HepG2 (cell line): ENCODE measurements at regions not wholly inside any gene's neighbourhood (a gene's known extent, or its start where the extent isn't known, plus 50 kb on each side); places are given as distances from the start of the nearest gene placed in this dataset.

Experiments used
- ATAC-seq: fragments of 200-7000 bp; cut with Tn5 transposase; 3 replicates; pipeline ENCODE4 v1.9.1; 2020; ENCODE audit warnings: mild to moderate bottlenecking, moderate library complexity
- BruUV-seq: library from RNA; stranded (reverse); fragments of 400-500 nt; replicated peaks from 2 replicates; lab custom pipeline; 2021; lab: Mats Ljungman, UMichigan
- CTCF ChIA-PET: fragments of 300-600 bp; formaldehyde crosslinking; extraction: SDS; loops from one replicate; lab custom pipeline; 2021; ENCODE audit warnings: low total read pairs, inconsistent platforms, low intra/inter-chr PET ratio; lab: Yijun Ruan, JAX
- POLR2A ChIA-PET: fragments of 350-600 bp; sonication (Branson Sonifier 250); formaldehyde crosslinking; loops from one replicate; lab custom pipeline; 2020; ENCODE audit warnings: antibody characterized with exemption, inconsistent platforms; lab: Yijun Ruan, JAX
- DNase-seq: peaks from one replicate; pipeline ENCODE4 v3.0.0-alpha.2; 2015; ENCODE audit warnings: low spot score
- FAIRE-seq: peaks from 3 replicates; lab custom pipeline; 2011; peaks lifted over from hg19 to GRCh38; lab: Jason Lieb, UNC
- H2AFZ ChIP-seq: one replicate; pipeline ENCODE4 v1.6.1; 2011; ENCODE audit warnings: low read length, inconsistent platforms
- H3K27ac ChIP-seq: fragments of 300-600 bp; 3 replicates; pipeline ENCODE4 v1.8.0; 2011; ENCODE audit warnings: mixed run types, mild to moderate bottlenecking, mixed read lengths, low read length, inconsistent platforms; ENCODE audit not compliant: insufficient read depth; ENCODE audit errors: extremely low read length
- H3K27me3 ChIP-seq, 2 experiments: fragments of 200-600 bp in 1 of 2; 2 replicates in 1 of 2; 3 replicates in 1 of 2; pipeline versions ENCODE4 v1.6.0 to v1.8.0; 2011; ENCODE audit warnings: low read length in 2 of 2, mild to moderate bottlenecking in 2 of 2, moderate library complexity in 2 of 2, inconsistent platforms in 1 of 2; ENCODE audit not compliant: insufficient read depth in 2 of 2, control insufficient read depth in 1 of 2
- H3K36me3 ChIP-seq, 2 experiments: fragments of 200-600 bp in 1 of 2; replicated peaks in 1 of 2; 2 replicates in 1 of 2; 3 replicates in 1 of 2; pipeline versions ENCODE4 v1.5.1 to v1.8.0; 2011; ENCODE audit warnings: low read length in 2 of 2, inconsistent platforms in 1 of 2; ENCODE audit not compliant: insufficient read depth in 2 of 2, control insufficient read depth in 1 of 2
- H3K4me1 ChIP-seq: 2 replicates; pipeline ENCODE4 v1.5.1; 2012; ENCODE audit warnings: low read length, inconsistent platforms; ENCODE audit not compliant: insufficient read depth
- H3K4me2 ChIP-seq: 2 replicates; pipeline ENCODE4 v1.6.0; 2011; ENCODE audit warnings: low read depth, low read length, inconsistent platforms
- H3K4me3 ChIP-seq, 3 experiments: fragments of 200-600 bp in 1 of 3; sonication (generic), shearing (Covaris generic) in 1 of 3; replicated peaks in 1 of 3; 2 replicates each; pipeline ENCODE4 v1.5.1; 2011 to 2016; ENCODE audit warnings: low read length in 3 of 3, inconsistent platforms in 2 of 3, low read depth in 2 of 3, mild to moderate bottlenecking in 2 of 3, control low read depth in 1 of 3, mixed read lengths in 1 of 3; ENCODE audit not compliant: insufficient read depth in 1 of 3
- H3K79me2 ChIP-seq: one replicate; pipeline ENCODE4 v1.6.1; 2011; ENCODE audit warnings: low read length, inconsistent platforms; ENCODE audit not compliant: insufficient read depth
- H3K9ac ChIP-seq: 2 replicates; pipeline ENCODE4 v1.6.0; 2011; ENCODE audit warnings: mild to moderate bottlenecking, low read depth, low read length, inconsistent platforms; ENCODE audit not compliant: insufficient read depth
- H3K9me3 ChIP-seq: 2 replicates; pipeline ENCODE4 v1.5.1; 2012; ENCODE audit warnings: mild to moderate bottlenecking, low read length
- H4K20me1 ChIP-seq: 2 replicates; pipeline ENCODE4 v1.6.0; 2011; ENCODE audit warnings: inconsistent platforms, mild to moderate bottlenecking, low read length, moderate library complexity; ENCODE audit not compliant: insufficient read depth
- CBX5 ChIP-seq: sonication (generic); formaldehyde crosslinking; IDR thresholded peaks from 2 replicates; pipeline ENCODE4 v1.4.0; 2020; ENCODE audit warnings: missing genetic modification reagents, borderline replicate concordance
- CEBPB ChIP-seq: IDR thresholded peaks from 2 replicates; pipeline ENCODE4 v1.6.1; 2011; ENCODE audit warnings: low read depth, low read length, improper control_type of control experiment, borderline replicate concordance
- PRMT3 ChIP-seq: sonication (generic); formaldehyde crosslinking; IDR thresholded peaks from 2 replicates; pipeline ENCODE4 v1.8.1; 2022; ENCODE audit warnings: low read depth, mild to moderate bottlenecking, moderate library complexity, missing genetic modification reagents, borderline replicate concordance
- SMARCE1 ChIP-seq: fragments of 450-650 bp; IDR thresholded peaks from 2 replicates; pipeline ENCODE4 v1.6.1; 2017; ENCODE audit warnings: borderline replicate concordance
- WGBS: methylation state at CpG from one replicate; pipeline ENCODE4 v1.1.6; 2017; ENCODE audit warnings: low lambda C conversion rate; 5-methylcytosine and 5-hydroxymethylcytosine counted together
- in situ Hi-C: cut with HindIII; loops from 2 replicates; pipeline ENCODE4 v1.10.0; 2017; ENCODE audit warnings: low pct_unique_long_range_greater_than_20kb; ENCODE audit not compliant: extremely low pct_ligation_motif_present
- intact Hi-C: fragments of 100-400 bp; cut with micrococcal nuclease; formaldehyde crosslinking; loops from one replicate; pipeline ENCODE4 v1.10.0; 2022; ENCODE audit not compliant: unreplicated experiment
- TF ChIP-seq, protein P1 (sequence below): sonication (generic); formaldehyde crosslinking; conservative IDR thresholded peaks from 2 replicates; pipeline ENCODE4 v1.5.0; 2020; ENCODE audit warnings: missing genetic modification reagents
- TF ChIP-seq, protein P2 (sequence below): IDR thresholded peaks from 2 replicates; pipeline ENCODE4 v1.6.1; 2016; ENCODE audit warnings: control low read depth
- TF ChIP-seq, protein P3 (sequence below): sonication (generic); formaldehyde crosslinking; IDR thresholded peaks from 2 replicates; pipeline ENCODE4 v1.8.0; 2022; ENCODE audit warnings: missing genetic modification reagents, low read depth, mild to moderate bottlenecking, borderline replicate concordance
- TF ChIP-seq, protein P4 (sequence below): sonication (generic); formaldehyde crosslinking; IDR thresholded peaks from 2 replicates; pipeline ENCODE4 v1.8.1; 2023; ENCODE audit warnings: mild to moderate bottlenecking, missing genetic modification reagents

DNA sequence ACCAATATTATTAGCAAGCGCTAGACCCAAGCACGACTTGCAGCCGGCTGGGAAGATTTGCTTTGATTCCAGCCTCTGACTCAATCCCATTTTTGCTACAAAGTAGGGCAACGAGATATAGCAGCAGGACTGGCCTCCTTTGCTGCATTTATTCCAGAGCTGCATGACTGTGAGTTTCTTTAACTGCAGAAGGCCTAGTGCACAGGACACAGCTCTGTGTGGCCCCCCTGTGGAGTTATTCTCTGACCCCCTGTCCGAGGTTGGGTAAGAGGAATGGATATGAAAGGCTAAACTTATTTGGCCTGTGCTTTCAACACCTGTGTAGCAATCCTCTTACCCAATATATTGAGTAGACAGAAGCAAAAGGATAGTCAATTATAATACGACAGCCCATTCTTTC is 133.3 kb upstream of the SPTLC3 start:
- Histone ChIP-seq H3K79me2 (no peaks in the 10 kb centered on the region), H3K9me3 (no peaks in the 10 kb centered on the region), H3K27ac (no peak overlapping the region), H3K9ac (no peak overlapping the region), H3K36me3 (no peaks in the 10 kb centered on the region), H3K4me1 (no peaks in the 10 kb centered on the region), H3K4me3 (no peak overlapping the region), H3K27me3 (no peaks in the 10 kb centered on the region), H4K20me1 (no peaks in the 10 kb centered on the region), H3K4me2 (no peak overlapping the region), H2AFZ (no peak overlapping the region)
- 11% methylated on average over 6 of the region's 6 CpGs for WGBS
- in situ Hi-C loops (no loop called here), intact Hi-C loops (no loop called here)
- ChIA-PET CTCF (no interaction called here), POLR2A (no interaction called here)
- peak; percentile 35 for DNase-seq
- no peak for FAIRE-seq
- BruUV-seq, result no TSS peak
- ATAC-seq, result peak; percentile 82
- TF ChIP-seq CEBPB, result peak; percentile 67; the same call in 1 of the 2 replicates
- TF ChIP-seq, protein P1, sequence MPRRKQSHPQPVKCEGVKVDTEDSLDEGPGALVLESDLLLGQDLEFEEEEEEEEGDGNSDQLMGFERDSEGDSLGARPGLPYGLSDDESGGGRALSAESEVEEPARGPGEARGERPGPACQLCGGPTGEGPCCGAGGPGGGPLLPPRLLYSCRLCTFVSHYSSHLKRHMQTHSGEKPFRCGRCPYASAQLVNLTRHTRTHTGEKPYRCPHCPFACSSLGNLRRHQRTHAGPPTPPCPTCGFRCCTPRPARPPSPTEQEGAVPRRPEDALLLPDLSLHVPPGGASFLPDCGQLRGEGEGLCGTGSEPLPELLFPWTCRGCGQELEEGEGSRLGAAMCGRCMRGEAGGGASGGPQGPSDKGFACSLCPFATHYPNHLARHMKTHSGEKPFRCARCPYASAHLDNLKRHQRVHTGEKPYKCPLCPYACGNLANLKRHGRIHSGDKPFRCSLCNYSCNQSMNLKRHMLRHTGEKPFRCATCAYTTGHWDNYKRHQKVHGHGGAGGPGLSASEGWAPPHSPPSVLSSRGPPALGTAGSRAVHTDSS (CRISPR knock-in tag), result no peak
- TF ChIP-seq SMARCE1, result no peak
- TF ChIP-seq CBX5, result no peak
- TF ChIP-seq, protein P2, sequence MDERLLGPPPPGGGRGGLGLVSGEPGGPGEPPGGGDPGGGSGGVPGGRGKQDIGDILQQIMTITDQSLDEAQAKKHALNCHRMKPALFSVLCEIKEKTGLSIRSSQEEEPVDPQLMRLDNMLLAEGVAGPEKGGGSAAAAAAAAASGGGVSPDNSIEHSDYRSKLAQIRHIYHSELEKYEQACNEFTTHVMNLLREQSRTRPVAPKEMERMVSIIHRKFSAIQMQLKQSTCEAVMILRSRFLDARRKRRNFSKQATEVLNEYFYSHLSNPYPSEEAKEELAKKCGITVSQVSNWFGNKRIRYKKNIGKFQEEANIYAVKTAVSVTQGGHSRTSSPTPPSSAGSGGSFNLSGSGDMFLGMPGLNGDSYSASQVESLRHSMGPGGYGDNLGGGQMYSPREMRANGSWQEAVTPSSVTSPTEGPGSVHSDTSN, result no peak

DNA sequence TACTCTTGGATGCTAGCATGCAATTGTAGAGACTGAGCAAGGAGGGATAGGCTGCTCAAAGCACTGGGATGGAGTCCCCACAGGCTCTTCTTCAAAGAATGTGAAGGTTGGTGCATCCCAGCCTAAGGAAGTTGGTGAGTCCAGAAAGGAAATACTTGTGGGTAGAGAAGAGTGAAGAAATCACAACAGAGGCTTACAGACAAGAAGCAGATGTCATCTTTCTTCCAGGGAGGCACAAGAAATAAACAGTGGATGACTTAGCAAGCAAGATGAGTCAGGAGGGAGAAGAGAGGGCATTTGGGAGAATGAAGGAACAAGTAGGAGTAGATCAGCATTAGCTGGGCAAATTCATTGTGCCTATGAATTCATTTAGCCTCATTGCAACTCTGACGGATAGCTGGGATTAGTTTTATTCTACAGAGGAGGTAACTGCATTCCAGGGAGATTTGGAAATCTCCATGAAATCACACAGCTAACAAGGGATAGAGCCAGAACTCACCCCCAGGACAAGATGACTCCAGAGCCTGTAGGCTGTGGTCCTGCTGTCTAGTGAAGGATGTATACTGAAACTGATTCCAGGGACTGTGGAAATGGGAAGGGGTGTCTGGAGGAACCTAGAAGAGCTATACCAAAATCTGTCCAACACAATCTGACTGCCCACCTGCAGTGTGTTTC is 125.8 kb upstream of the SPTLC3 start:
- in situ Hi-C loops, result no loop called here
- H3K4me1 ChIP-seq, result no peaks in the 10 kb centered on the region
- ChIA-PET CTCF (no interaction called here), POLR2A (no interaction called here)
- H3K9me3 ChIP-seq, result no peaks in the 10 kb centered on the region
- FAIRE-seq (no peak), ATAC-seq (no peak), DNase-seq (no peak)
- intact Hi-C loops, result no loop called here
- H3K4me3 ChIP-seq, result no peak overlapping the region
- no peak overlapping the region for H3K4me2 ChIP-seq
- no peak overlapping the region for H2AFZ ChIP-seq
- no peaks in the 10 kb centered on the region for H3K27me3 ChIP-seq
- no TSS peak for BruUV-seq
- H4K20me1 ChIP-seq, result no peaks in the 10 kb centered on the region
- H3K27ac ChIP-seq, result no peak overlapping the region
- no peaks in the 10 kb centered on the region for H3K79me2 ChIP-seq
- H3K9ac ChIP-seq, result no peak overlapping the region
- no peaks in the 10 kb centered on the region for H3K36me3 ChIP-seq
- WGBS, result 4% methylated on average over 1 of the region's 1 CpG
- TF ChIP-seq, protein P3, sequence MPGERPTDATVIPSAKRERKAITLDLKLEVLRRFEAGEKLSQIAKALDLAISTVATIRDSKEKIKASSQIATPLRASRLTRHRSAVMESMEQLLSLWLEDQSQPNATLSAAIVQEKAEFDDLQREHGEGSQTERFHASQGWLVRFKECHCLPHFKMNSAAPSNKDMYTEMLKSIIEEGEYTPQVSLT (CRISPR knock-in tag), result no peak
- TF ChIP-seq PRMT3, result no peak
- TF ChIP-seq, protein P4, sequence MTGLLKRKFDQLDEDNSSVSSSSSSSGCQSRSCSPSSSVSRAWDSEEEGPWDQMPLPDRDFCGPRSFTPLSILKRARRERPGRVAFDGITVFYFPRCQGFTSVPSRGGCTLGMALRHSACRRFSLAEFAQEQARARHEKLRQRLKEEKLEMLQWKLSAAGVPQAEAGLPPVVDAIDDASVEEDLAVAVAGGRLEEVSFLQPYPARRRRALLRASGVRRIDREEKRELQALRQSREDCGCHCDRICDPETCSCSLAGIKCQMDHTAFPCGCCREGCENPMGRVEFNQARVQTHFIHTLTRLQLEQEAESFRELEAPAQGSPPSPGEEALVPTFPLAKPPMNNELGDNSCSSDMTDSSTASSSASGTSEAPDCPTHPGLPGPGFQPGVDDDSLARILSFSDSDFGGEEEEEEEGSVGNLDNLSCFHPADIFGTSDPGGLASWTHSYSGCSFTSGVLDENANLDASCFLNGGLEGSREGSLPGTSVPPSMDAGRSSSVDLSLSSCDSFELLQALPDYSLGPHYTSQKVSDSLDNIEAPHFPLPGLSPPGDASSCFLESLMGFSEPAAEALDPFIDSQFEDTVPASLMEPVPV (CRISPR knock-in tag), result no peak
